ENCODE measurements at regions not wholly inside any gene's neighbourhood (a gene's known extent, or its start where the extent isn't known, plus 50 kb on each side); places are given as distances from the start of the nearest gene placed in this dataset.

DNA sequence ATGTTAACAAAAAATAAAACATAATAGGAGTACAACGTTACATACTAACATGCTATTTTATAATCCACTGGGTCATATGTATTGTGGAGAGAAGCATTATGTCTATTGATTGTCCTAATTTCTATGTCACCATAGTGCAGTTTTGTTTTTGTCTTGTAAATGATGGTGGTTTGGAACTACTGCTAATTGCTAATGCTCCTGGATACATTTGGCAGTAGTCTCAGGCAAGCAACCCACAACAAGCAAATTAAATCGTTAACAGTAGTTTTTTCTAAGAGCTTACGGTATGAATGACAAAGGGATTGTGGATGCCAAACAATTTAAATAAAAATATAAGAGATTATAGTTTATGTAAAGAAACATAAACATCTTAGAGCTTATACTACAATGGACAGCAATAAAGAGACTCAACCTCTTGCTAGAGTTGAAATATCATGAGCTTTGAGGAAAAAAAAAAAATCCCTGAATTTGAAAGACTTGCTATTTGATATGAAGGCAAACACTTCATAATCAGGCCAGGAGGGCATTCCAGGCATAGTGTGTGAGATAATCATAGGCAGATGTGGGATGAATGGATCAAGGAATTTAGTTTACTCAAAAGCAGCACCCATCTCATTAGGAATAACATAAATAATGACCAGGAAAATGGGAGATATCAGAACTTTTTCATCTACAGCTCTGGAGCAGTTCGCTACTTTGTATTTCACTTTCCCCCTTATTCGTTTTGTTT, 181.3 kb downstream of the CCDC59 start:
- H3K9me3 ChIP-seq (ENCODE audit: control insufficient read depth, insufficient read depth, low read depth, low read length) = 0 out of 2 replicates have a peak, but pooled peaks cover 2% of the 10 kb centered on the region
- intact Hi-C loops (cut with micrococcal nuclease; ENCODE audit: unreplicated experiment) = no loop called here
- in situ Hi-C loops (cut with HindIII; ENCODE audit: low pct_unique_long_range_greater_than_20kb, low sequenced_read_pairs) = no loop called here
- no peak overlapping the region for H3K4me3 ChIP-seq (ENCODE audit: low read depth in 2 of 2, low read length in 2 of 2)
- H3K27me3 ChIP-seq (ENCODE audit: control insufficient read depth, insufficient read depth, low read length) = no peaks in the 10 kb centered on the region
- BruUV-seq (replicated peaks) = no TSS peak
- no peak for DNase-seq (ENCODE audit: low read depth, low spot score)
- ChIA-PET POLR2A (no interaction called here), CTCF (no interaction called here)
- no peak for ATAC-seq
- no peaks in the 10 kb centered on the region for H3K4me1 ChIP-seq (ENCODE audit: control insufficient read depth, insufficient read depth, low read length)
- H3K36me3 ChIP-seq (ENCODE audit: control insufficient read depth, insufficient read depth, low read length) = no peaks in the 10 kb centered on the region
- no peak overlapping the region for H3K27ac ChIP-seq (ENCODE audit: low read length)
- TF ChIP-seq, protein P1, sequence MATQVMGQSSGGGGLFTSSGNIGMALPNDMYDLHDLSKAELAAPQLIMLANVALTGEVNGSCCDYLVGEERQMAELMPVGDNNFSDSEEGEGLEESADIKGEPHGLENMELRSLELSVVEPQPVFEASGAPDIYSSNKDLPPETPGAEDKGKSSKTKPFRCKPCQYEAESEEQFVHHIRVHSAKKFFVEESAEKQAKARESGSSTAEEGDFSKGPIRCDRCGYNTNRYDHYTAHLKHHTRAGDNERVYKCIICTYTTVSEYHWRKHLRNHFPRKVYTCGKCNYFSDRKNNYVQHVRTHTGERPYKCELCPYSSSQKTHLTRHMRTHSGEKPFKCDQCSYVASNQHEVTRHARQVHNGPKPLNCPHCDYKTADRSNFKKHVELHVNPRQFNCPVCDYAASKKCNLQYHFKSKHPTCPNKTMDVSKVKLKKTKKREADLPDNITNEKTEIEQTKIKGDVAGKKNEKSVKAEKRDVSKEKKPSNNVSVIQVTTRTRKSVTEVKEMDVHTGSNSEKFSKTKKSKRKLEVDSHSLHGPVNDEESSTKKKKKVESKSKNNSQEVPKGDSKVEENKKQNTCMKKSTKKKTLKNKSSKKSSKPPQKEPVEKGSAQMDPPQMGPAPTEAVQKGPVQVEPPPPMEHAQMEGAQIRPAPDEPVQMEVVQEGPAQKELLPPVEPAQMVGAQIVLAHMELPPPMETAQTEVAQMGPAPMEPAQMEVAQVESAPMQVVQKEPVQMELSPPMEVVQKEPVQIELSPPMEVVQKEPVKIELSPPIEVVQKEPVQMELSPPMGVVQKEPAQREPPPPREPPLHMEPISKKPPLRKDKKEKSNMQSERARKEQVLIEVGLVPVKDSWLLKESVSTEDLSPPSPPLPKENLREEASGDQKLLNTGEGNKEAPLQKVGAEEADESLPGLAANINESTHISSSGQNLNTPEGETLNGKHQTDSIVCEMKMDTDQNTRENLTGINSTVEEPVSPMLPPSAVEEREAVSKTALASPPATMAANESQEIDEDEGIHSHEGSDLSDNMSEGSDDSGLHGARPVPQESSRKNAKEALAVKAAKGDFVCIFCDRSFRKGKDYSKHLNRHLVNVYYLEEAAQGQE (IDR thresholded peaks at IDR 0.05; ENCODE audit: insufficient read depth in 1 of 2, low read depth in 2 of 2, low read length in 1 of 2) = no peak
- TF ChIP-seq POLR2AphosphoS5 (IDR thresholded peaks at IDR 0.05; ENCODE audit: low read depth, low read length) (no peak), SIN3A (IDR thresholded peaks at IDR 0.05; ENCODE audit: borderline replicate concordance, insufficient read depth, low read depth, low read length) (no peak), TCF7L2 (IDR thresholded peaks at IDR 0.05; ENCODE audit: low read depth, low read length) (no peak)
- TF ChIP-seq, protein P2, sequence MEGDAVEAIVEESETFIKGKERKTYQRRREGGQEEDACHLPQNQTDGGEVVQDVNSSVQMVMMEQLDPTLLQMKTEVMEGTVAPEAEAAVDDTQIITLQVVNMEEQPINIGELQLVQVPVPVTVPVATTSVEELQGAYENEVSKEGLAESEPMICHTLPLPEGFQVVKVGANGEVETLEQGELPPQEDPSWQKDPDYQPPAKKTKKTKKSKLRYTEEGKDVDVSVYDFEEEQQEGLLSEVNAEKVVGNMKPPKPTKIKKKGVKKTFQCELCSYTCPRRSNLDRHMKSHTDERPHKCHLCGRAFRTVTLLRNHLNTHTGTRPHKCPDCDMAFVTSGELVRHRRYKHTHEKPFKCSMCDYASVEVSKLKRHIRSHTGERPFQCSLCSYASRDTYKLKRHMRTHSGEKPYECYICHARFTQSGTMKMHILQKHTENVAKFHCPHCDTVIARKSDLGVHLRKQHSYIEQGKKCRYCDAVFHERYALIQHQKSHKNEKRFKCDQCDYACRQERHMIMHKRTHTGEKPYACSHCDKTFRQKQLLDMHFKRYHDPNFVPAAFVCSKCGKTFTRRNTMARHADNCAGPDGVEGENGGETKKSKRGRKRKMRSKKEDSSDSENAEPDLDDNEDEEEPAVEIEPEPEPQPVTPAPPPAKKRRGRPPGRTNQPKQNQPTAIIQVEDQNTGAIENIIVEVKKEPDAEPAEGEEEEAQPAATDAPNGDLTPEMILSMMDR (IDR thresholded peaks at IDR 0.05) = no peak

DNA sequence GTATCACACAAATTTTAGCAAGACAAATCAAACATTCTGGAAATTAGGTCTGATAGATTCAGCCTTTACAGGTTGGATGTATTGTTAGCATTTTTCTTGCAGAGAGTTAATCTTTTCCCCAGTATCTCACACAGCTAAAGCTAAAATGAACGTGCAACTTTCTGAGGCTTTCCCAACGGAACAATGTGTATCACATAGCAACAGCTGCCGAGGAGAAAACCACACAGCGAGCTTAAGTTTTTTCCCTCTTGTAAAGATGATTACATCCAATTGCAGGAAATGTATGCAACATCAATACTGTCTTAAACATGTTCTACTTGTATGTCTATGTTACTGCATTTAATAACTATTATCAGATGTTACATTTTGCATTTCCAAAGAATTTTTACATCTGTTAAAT, 182.2 kb downstream of the CCDC59 start:
- TF ChIP-seq, protein P1 (IDR thresholded peaks at IDR 0.05; ENCODE audit: insufficient read depth in 1 of 2, low read depth in 2 of 2, low read length in 1 of 2) = no peak
- TF ChIP-seq POLR2AphosphoS5 (IDR thresholded peaks at IDR 0.05; ENCODE audit: low read depth, low read length) (no peak), TCF7L2 (IDR thresholded peaks at IDR 0.05; ENCODE audit: low read depth, low read length) (no peak), SIN3A (IDR thresholded peaks at IDR 0.05; ENCODE audit: borderline replicate concordance, insufficient read depth, low read depth, low read length) (no peak)
- TF ChIP-seq, protein P2 (IDR thresholded peaks at IDR 0.05) = no peak
- Histone ChIP-seq H3K9me3 (ENCODE audit: control insufficient read depth, insufficient read depth, low read depth, low read length) (0 out of 2 replicates have a peak, but pooled peaks cover 2% of the 10 kb centered on the region), H3K4me1 (ENCODE audit: control insufficient read depth, insufficient read depth, low read length) (no peaks in the 10 kb centered on the region), H3K27ac (ENCODE audit: low read length) (no peak overlapping the region), H3K36me3 (ENCODE audit: control insufficient read depth, insufficient read depth, low read length) (no peaks in the 10 kb centered on the region), H3K27me3 (ENCODE audit: control insufficient read depth, insufficient read depth, low read length) (no peaks in the 10 kb centered on the region), H3K4me3 (ENCODE audit: low read depth in 2 of 2, low read length in 2 of 2) (no peak overlapping the region)
- CTCF ChIA-PET = no interaction called here
- POLR2A ChIA-PET = no interaction called here
- intact Hi-C loops (cut with micrococcal nuclease; ENCODE audit: unreplicated experiment) (no loop called here), in situ Hi-C loops (cut with HindIII; ENCODE audit: low pct_unique_long_range_greater_than_20kb, low sequenced_read_pairs) (no loop called here)
- no peak for DNase-seq (ENCODE audit: low read depth, low spot score)
- BruUV-seq (replicated peaks) = no TSS peak
- ATAC-seq = no peak
